Fibroblast of skin of back (primary cell): ENCODE measurements at regions not wholly inside any gene's neighbourhood (a gene's known extent, or its start where the extent isn't known, plus 50 kb on each side); places are given as distances from the start of the nearest gene placed in this dataset.
"Not testable (repeated sequence)": the region's sequence is repeated elsewhere in the genome, so short reads cannot be mapped to it uniquely, and the experiment has no call there.

Experiments used
- DNase-seq: peaks from one replicate; pipeline ENCODE4 v3.0.0-alpha.2; 2013

DNA sequence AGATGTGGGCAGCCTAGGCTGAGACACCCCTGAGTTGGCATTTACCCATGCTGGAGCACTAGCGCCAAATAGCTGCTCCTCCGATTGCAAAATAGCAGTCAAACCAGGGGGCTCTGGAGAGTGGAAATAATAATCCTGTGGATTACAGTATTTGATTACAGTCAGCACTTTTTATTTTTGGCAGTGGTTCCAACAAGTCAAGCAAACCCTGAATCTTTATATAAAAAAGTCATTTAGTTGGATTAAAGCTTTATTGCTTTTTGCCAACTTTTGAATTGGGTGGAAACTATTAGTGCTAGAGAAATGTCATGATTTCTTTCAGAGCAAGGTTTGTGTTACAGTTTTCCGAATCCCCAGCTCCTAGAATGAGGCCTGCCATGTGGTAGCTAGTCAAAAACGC is 99.3 kb upstream of the FAM20A start:
- DNase-seq: no peak

DNA sequence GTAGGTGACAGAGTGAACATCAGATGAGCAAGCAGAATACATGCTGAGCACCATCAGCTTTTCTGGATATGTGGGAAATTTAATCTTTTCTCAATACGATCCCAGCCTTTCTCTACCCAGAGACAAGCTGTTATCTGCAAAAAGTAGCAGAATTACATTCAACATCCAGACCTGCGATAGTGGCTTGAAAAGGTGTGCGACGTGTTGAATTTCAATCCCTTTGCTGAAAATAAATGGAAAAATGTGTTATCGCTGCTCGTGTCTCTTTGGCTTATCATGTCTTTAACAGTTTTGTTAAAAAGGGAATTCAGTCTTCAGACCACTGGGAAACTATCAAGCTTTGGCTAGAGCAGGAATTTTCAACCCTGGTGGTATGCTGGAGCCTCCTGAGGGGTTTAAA is 98.8 kb upstream of the FAM20A start:
- no peak for DNase-seq

DNA sequence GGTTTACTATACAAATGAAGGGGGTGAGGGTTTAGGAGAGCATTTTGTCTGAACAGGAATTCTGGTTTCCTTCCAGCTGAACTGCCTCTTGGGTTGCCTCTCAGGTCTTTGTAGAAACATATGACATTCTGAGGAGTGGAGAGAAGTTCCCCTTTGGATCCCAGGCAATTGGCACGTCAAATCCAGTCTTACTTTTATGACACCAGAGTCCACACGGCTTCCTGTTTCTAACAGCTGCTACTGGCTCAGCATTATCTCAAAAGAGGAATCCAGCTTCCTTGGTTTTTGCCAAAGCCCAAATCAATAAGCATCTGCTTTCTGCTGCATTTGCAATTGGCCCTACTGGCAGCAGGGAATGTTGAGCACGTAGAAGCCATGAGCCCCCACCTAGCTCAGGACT is 97.6 kb upstream of the FAM20A start:
- no peak for DNase-seq

DNA sequence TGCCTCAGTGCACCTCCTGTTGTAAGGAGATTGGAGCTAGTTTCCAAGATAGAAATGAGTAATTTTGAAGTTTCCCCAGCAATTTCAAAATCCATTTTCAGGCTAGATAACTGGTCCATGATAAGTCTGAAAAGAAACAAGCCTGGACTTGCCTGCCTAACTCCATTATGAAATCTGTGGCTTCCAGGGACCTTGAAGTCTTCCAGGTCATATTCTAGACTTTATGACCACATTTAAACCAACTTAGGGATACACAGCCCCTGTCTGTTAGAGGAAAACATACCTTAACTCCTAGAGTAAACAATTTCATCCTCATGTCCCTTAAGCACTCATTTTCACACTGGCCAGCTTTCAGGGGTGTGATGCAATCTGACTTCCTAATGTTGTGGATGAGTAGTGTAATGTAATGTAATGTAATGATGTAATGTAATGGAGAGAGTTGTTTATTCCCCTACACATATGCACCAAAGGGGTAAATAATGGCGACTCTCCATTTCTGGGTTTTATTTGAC is 96.7 kb upstream of the FAM20A start:
- peak; percentile 28 for DNase-seq

DNA sequence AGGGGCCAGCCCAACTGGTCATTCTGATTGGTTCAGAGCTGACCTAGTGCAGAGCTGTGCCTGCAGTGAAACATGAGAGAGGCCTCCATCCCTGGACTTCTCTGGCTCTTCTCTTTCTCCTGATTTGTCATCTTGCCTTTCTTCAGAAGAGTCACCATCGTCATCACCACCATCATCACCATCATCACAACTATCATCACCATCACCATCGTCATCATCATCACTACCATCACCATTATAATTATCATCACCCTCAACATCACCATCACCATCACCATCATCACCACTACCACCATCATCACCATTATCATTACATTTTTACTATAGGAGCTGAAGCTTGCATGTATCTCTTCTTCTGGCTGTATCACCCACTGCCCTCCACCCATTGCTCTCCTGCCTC is 94.5 kb upstream of the FAM20A start:
- DNase-seq: no peak

DNA sequence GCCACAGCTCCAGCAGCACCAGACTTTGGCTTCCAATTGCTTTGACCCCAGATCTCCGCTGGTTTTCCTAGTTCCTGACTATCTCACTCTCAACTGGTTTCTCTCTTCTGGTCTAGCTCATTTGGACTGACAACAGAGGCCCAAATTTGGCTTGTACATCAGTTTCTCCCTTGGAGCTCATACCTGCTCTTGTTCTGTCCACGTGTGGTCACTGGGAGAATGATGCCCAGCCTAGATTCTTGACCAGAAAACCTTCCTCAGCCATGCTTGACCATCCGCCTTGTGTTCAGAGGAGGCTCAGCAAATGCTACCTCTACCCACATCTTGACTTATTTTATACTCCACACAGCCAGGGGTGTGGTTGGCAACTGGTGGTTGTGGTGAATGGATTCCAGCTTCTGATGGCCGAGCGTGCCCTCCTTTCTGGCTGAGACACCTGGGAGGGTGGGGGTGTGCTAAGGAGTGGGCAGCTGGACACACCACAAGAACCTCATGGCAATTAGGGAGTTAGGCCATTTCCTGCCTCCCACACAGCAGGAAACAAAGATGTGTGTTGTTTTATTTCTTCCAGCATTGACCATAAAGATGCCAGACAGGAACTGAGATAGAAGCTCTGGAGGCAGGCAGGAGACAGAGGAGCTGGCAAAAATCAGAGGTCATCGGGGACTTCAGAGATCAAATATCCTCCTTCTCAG is 93.8 kb upstream of the FAM20A start:
- no peak for DNase-seq

DNA sequence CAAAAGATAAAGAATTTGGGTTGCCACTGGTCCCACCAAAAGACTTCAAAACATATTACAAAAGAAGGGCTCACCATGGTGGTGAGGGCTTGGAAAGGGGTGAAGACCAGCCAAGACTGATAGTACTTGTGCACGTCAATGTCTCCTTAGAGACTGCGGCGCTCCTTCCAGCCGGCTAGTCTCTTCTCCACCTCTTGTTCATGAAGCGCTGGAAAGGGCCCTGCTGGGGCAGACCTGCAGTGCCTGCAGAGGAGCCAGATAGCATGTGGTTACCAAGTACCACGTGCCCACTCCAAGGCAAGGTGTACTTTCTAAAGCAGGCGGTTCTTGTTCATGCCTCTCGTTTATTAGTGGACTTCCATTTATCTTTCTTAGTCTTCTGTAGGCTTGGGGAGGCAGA is 92.7 kb upstream of the FAM20A start:
- no peak for DNase-seq

DNA sequence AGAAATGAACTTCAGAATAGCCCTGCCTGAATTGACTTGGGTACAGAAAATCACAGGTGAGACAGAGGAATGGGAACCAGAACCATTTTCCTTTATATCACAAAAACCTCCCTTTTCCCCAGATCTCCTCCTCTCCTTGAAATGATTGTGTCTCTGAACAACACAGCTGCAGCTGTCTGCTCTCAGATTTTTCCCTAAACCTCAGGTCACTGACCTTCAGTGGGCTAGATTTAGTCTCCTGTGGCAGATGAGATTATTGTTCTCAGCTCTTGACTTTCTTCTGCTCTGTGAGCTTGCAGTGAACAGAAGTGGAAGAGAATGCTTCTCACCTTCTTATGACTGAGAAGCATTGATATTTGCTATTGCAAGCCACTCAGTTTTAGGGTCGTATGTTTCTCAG is 92.3 kb upstream of the FAM20A start:
- DNase-seq: no peak

DNA sequence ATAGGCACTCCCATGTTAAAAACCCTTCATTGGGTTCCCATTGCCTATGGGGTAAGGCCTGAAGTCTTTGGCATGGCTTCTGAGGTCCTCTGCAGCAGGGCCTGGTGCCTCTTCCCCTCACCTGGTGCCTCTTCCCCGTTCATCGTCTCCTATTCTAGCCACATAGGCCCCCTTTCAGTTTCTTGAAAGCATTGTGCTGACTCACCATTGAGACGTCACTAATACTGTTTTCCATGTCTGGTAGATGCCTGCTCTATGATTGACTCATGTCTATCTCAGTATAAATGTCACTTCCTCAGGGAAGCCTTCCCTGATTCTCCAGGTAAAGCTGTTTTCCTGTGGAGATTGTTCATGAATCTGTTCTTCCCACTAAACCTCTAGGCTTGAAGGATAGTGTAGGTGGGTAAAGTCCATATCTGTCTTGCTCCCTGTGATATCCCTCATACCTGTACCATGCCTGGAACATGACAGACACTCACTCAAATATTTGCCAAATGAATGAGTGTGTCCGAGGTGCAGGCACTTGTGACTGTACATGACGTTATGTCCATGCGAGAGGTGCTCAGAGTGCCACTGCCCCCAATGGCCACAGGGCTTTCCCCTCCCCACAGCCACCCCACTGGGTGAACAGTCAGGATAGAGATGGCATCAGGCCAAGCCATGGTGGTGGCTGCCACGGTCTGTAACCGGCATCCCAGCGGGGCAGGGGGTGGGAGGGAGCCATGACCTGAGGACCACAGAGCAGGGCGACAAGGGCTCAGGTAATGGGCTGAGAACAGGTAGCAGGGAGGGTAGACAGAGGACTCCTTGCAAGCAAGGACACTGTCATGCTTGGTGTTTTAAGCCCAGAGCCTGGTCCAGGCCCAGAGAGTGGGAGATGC is 85.2 kb upstream of the FAM20A start:
- DNase-seq: no peak

DNA sequence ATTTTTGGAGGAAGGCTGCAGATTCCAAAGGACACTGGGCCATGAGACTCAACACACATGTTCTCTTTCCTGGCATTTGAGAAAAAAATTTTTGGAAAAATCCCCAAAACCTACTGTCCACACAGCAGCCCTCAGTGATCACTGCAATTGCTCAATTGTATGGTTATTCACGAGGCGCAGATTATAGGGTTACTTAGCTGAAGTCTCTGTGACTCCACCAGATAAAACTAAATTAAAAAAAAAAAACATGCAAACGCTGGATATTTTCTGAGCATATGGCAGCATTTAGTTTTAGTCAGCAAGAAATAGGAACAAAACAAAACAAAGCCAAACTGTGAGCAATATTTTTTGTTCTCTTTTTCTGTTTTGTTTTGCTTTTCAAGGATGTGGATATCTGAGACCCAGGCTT is 83.8 kb upstream of the FAM20A start:
- DNase-seq: no peak

DNA sequence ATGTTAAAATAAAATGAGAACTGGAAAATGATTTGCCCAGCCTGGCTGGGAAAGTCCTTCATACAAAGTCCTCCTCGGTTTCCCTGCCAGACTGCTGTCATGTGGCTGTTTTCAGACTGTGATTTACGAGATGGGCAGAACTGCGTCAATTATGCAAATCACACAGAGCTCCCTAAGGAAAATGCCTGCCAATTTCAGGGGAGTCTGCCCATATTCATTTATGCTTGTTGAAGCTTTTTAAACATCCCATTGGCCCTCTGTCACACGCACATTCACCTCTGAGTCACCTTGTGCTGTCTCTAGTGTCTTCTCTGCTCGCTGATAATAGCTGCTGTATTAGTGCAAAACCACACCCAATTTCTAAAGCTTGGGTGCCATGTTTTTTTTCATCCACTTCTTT is 81.7 kb upstream of the FAM20A start:
- no peak for DNase-seq

DNA sequence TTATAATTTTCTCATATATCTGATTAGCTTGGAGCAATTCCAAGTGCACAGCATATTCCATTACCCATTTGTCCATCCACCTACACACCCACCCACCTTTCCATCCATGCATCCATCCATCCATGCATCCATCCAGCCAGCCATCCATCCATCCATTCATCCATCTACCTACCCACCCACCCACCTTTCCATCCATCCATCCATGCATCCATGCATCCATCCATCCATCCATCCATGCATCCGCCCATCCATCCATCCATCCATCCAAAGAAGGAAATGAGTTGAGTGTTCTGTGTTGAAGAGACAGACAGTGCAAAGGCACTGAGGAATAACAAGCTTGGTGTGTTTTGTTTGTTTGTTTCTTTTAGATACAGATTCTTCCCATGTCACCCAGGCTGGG is 78.7 kb upstream of the FAM20A start:
- no peak for DNase-seq

DNA sequence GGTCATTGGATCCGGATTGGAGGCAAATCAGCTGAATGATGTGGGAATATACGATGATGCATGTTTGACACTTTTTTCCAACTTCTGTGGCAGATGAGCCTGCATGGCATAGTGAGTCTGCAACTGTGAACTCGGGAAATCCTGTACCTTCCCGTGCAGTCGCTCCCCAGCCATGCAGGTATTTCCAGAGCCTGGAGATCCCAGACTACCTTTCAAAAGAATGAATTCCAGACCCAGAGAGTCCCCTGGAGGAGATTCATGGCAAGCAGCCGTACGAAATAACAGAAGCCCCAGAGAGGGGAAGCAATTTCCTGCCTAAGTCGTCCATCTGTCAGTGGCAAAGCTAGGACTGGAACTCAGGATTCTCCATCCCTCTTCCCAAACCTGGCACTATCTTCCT is 75.7 kb upstream of the FAM20A start:
- no peak for DNase-seq

DNA sequence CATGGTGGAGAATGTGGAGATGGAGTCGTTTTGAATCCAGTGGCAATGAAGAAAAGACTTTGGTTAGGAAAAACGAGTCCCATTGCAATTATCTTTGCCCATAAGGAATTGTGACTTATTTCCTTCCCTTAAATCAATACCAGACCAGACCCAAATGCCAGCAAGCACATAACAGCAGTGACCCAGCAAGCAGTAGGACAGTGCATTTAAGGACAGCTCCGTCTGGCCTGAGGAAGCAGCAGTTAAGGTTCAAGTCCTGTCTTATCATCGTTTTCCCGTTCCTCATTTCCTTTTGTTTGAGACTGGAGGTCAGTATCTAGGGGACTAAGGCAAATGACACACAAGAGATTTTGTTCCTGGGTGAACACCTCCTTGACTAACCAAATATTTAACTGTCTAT is 74.6 kb upstream of the FAM20A start:
- DNase-seq: no peak

DNA sequence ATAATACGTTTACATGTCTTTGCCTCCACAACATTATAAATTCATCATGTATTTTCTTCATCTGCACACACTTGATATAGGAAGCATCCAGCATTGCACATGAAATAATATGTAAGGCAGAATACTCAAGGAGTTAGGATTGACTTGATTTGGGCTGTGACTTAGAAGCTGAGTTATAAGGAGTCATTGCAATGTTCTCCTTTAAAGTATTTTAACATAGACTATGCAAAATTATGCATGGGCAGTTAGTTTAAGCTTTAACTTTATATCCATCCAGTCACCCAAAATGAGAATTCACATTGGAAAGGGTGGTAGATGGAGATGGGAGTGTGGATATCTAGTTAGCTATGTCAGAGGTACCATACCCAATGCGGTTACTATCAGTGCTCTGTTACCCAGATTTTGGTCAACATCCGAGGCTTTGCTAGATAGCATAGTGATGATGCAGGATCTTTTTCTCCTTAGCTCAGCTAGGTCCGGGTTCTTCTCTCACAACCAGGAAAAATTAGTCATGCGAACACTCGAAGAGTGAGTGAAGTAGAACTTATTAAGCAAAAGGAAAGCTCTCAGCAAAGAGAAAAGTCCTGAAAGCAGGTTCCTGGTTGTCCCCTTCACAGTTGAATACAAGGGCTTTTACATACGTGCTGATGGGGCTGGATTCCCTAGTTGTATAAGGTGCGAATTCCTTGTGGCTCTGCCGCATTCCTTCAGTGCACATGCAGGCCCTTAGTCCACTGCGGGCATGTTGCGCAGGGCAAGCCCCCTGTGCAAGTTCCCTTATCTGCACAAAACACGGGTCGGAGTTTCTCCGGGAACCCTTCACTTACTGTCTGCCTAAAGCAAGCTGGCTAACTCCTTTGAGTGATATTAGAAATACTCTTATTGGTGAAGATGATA is 73.1 kb upstream of the FAM20A start:
- DNase-seq: no peak

DNA sequence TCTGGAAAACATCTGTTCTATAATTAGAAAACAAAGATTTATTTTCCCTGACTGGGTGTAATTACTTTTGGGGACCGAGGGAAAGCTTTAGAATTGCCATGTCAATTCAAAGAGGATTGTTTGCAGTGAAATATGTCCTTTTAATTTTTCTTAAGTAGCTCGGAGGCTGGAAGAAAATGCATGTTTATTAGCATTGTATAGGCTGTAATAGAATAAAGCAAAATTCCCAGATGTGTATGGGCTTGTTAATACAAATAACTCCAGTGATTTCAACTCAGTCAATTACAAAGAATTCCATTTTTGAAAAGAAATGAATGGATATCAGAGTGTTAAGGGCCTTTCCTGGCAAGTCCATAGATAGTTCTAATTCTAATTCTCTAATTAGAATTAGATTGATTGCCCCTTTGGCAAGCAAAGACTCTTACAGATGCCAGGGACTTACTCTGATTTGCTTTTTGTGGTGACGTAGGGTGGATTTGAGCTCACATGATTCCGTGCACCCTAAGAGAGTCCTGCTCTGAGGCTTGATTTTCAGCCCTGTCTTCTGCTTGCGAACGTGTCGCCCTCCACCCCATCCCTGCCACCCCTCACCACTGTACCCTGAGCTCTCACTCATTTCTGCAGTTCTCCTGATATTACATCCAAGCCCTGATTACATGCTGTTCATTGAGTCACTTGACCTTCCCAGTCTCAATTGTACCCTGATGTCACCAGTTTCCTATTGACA is 70.0 kb upstream of the FAM20A start:
- DNase-seq: no peak

DNA sequence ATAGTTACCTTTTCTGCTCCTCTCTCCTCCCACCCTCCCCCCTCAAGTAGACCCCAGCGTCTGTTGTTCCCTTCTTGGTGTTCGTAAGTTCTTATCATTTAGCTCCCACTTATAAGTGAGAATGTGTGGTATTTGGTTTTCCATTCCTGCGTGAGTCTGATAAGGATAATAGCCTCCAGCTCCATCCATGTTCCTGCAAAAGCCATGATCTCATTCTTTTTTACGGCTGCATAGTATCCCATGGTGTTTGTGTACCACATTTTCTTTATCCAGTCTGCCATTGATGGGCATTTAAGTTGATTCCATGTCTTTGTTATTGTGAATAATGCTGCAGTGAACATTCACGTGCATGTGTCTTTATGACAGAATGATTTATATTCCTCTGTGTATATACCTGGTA is 65.3 kb upstream of the FAM20A start:
- not testable (repeated sequence) for DNase-seq

DNA sequence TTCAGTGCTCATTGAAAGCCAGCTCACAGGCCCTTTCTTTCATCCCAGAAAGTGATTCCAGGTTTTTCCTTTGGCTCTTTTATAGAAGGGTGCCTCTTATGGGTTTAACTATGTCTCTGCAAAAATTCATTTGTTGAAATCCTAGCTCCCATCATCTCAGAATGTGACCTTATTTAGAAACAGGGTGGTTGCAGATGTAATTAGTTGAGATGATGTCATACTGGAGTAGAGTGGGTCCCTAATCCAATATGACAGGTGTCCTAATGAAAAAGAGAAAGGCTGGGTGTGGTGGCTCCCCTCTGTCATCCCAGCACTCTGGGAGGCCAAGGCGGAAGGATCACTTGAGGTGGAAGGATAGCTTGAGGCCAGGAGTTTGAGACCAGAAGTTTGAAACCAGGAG is 64.2 kb upstream of the FAM20A start:
- no peak for DNase-seq

DNA sequence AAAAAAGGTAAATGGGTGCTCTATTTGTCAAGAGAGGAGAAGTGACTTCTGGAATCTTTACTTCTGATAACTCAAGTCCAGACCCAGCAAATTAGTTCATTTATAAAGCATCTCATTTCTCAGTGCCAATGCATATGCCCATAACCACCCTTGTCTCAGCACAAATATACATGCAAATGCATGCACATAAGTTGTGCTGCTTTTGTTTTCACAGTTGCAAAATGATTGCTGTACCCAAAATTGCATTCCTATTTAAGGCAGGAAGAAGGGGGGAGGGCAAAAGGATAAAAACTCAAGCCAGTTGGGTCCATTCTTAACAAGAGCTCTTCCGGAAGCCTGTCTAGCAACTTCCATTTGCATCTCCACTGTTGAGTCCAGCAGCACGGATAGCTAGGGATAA is 61.3 kb upstream of the FAM20A start:
- no peak for DNase-seq

DNA sequence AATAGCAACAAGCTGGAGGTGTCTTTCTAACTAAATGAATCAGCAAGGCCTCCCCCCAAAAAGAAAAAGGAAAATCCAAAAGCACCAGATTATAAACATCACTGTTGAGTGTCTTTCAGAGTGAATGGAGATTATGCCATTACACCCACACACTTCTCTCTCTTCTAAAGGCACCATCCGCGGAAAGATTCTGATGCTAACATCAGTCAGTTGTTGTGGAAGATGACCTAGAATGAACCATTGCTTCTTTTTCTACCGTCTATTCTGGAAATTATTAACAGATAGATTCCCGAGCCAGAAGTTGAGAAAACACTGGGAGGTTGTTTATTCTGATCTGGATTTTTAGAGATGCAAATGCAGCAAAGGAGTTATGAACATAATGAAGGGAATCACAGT is 60.9 kb upstream of the FAM20A start:
- DNase-seq: no peak

DNA sequence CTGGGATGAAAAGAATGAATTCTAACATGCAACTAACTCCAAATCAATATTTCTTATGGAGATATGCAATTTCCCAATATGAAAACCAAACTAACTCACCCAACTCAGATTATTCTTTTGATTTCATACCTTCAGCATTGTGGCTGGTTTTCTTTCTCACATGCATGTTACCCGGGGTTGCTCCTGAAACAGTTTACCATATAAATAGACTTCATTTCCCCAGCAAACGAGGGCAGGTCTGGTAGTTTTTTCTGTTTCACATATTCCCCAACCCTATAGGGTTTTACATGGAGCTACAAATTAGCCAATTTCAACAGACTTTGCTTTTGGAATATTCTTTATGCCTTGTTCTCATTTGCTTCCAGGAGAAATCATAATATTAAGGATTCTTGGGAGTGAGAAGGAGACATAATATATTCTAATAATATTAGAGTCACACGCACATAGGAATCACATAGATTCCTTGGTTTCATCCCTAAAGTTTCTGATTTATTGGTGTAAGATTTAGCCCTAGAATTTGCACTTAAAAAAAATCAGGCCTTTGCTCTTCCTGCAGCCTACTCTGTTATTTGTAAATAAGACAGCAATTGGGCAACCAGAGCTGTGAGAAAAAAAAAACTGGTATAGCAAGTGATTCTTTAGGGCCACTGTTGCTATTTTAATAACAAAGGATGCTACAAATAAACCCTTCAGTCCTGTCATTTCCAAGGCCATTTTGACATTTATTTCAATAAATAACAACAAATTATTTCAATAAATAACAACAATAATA is 60.3 kb upstream of the FAM20A start:
- DNase-seq: no peak

DNA sequence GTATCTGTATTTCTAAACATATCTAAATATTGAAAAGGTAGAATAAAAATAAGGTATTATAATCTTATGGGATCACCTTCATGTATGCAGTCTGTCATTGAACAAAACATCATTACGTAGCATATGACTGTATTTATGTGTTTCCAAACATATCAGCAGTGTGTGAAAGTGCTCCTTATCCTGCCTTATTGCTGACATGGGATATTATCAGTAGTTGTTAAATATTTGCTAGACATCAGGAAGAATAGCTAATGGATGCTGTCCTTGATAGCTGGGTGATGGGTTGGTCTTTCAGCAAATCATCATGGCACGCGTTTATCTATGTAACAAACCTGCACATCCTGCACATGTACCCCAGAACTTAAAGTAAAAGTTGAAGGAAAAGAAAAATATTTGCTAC is 59.1 kb upstream of the FAM20A start:
- no peak for DNase-seq
